ENCODE measurements at regions not wholly inside any gene's neighbourhood (a gene's known extent, or its start where the extent isn't known, plus 50 kb on each side); places are given as distances from the start of the nearest gene placed in this dataset.

GRCh38 chr16:56140645-56141044 is 50.6 kb upstream of the GNAO1 start:
- no peak for DNase-seq (ENCODE audit: low read depth)

GRCh38 chr16:56137269-56137668 is 54.0 kb upstream of the GNAO1 start:
- no peak for DNase-seq (ENCODE audit: low read depth)

GRCh38 chr16:56136256-56136655 is 55.0 kb upstream of the GNAO1 start:
- DNase-seq (ENCODE audit: low read depth): no peak

GRCh38 chr16:56134790-56135189 is 56.5 kb upstream of the GNAO1 start:
- no peak for DNase-seq (ENCODE audit: low read depth)

- no peak for DNase-seq (ENCODE audit: low read depth)
These were observed 65.4 kb upstream of the GNAO1 start for GRCh38 chr16:56125922-56126321.

GRCh38 chr16:56122251-56122650 is 69.0 kb upstream of the GNAO1 start:
- DNase-seq (ENCODE audit: low read depth): no peak

- DNase-seq (ENCODE audit: low read depth): no peak
These were observed 70.2 kb upstream of the GNAO1 start for GRCh38 chr16:56121156-56121500.

GRCh38 chr16:56120447-56121155 is 70.7 kb upstream of the GNAO1 start:
- DNase-seq (ENCODE audit: low read depth): no peak

- no peak for DNase-seq (ENCODE audit: low read depth)
These were observed 72.2 kb upstream of the GNAO1 start for GRCh38 chr16:56119133-56119532.

GRCh38 chr16:56116577-56116964 is 74.7 kb upstream of the GNAO1 start:
- DNase-seq (ENCODE audit: low read depth): no peak

GRCh38 chr16:56115817-56116576 is 75.3 kb upstream of the GNAO1 start:
- DNase-seq (ENCODE audit: low read depth): no peak

GRCh38 chr16:56113223-56113622 is 78.1 kb upstream of the GNAO1 start:
- no peak for DNase-seq (ENCODE audit: low read depth)

- DNase-seq (ENCODE audit: low read depth): no peak
These were observed 80.2 kb upstream of the GNAO1 start for GRCh38 chr16:56111100-56111499.

GRCh38 chr16:56109994-56110393 is 81.3 kb upstream of the GNAO1 start:
- no peak for DNase-seq (ENCODE audit: low read depth)

GRCh38 chr16:56109205-56109604 is 82.1 kb upstream of the GNAO1 start:
- no peak for DNase-seq (ENCODE audit: low read depth)

GRCh38 chr16:56108724-56109123 is 82.6 kb upstream of the GNAO1 start:
- DNase-seq (ENCODE audit: low read depth): no peak

- DNase-seq (ENCODE audit: low read depth): no peak
These were observed 83.2 kb upstream of the GNAO1 start for GRCh38 chr16:56108056-56108471.

GRCh38 chr16:56106527-56106926 is 84.8 kb upstream of the GNAO1 start:
- no peak for DNase-seq (ENCODE audit: low read depth)

- no peak for DNase-seq (ENCODE audit: low read depth)
These were observed 88.4 kb upstream of the GNAO1 start for GRCh38 chr16:56102906-56103305.

- DNase-seq (ENCODE audit: low read depth): no peak
These were observed 89.1 kb upstream of the GNAO1 start for GRCh38 chr16:56102183-56102686.

- no peak for DNase-seq (ENCODE audit: low read depth)
These were observed 89.8 kb upstream of the GNAO1 start for GRCh38 chr16:56101480-56101879.

- DNase-seq (ENCODE audit: low read depth): no peak
These were observed 94.0 kb upstream of the GNAO1 start for GRCh38 chr16:56097306-56097705.

- DNase-seq (ENCODE audit: low read depth): no peak
These were observed 97.1 kb upstream of the GNAO1 start for GRCh38 chr16:56094231-56094630.

- DNase-seq (ENCODE audit: low read depth): no peak
These were observed 98.2 kb upstream of the GNAO1 start for GRCh38 chr16:56093055-56093454.
